NCI-H1694 treated with DMSO at 0.1 percent for 48 hours (cell line): ENCODE measurements at regions not wholly inside any gene's neighbourhood (a gene's known extent, or its start where the extent isn't known, plus 50 kb on each side); places are given as distances from the start of the nearest gene placed in this dataset.
A peak's percentile ranks its signal among the peaks of the same experiment; 100 is the strongest.

ENCODE experiments used
- DNase-seq: peaks from one replicate; lab custom pipeline; 2025; lab: John Stamatoyannopoulos, UW

DNA sequence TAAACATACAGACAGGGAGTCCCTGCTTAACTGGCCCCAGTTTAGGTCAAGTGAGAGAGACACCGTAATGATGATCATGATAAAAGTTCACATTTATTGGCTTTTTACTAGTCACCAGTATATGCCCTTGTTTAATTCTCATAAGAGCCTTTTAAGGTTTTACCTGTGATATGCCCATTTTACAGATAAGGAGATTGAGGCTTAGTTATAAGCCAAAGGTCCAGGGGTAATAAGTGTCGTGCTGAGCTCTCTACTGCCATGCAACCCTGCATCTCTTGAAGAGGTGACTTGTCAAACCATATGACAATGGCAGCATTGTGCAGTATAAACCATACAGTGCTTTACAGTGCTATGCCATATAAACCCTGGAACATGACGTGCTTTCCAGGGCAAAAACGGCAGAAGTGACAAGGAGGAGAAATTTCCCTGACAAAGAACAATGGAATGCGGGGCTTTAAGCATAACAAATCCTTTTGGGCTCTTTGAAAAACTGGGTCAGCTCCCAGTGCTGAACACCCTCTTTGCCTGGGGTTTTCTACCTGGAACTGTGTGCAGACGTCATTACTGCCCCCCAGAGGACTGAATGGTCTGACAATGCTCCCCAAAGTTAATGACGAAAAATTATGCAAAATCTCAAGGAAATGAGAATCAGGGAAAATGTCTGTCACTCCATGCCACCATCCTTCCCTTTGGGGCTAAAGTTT, 59.7 kb upstream of the C14orf132 start:
- DNase-seq, result peak; percentile 54

DNA sequence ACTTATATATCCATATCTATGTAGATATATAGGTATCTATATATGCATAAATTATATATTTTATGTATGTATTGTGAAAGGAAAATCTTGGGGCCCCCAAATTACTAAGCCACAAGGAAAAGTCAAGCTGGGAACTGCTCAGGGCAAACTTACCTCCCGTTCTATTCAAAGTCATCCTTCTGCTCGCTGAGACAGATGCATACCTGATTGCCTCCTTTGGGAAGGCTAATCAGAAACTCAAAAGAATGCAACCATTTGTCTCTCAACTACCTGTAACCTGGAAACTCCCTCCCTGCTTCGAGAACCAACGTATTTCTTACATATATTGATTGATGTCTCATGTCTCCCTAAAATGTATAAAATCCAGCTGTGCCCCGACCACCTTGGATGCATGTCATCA, 58.8 kb upstream of the C14orf132 start:
- DNase-seq, result no peak

DNA sequence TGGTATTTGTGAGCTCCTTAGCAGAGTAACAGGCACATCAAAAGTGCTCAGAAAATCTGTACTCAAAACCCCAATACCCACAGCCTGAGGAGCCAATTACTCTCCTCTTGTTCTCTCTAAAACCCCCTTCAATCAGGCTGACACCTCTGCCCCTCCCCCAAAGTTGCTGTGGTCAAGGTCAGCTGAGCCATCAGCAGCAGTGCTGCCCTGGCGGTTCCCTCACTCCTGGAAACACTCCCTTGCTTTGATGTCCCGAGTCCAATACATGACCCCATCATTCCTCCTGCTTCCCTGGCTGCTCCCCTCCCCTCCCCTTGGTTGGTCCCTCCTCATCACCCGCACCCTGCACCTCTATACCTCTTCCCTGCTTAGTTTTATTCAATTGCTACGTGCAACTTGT, 57.2 kb upstream of the C14orf132 start:
- no peak for DNase-seq

DNA sequence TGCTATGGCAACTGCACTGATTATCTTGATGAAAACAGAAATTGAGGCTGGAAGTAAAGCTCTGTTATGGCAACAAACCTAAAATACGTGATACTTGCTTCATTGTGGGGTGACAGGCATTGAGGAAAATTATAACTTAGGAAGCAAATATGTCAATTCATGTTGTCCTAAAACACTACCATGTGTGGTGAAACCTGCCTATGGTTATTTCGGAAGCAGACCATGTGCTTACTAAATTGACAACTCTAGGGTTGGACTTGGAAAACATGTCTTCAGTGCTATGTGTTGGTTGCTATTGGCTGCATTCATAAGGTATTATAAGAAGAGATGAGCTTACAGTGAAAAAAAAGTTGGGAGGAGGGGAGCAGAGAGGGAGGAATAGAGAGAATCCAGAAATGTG, 55.0 kb upstream of the C14orf132 start:
- DNase-seq, result no peak
